ENCODE measurements at regions not wholly inside any gene's neighbourhood (a gene's known extent, or its start where the extent isn't known, plus 50 kb on each side); places are given as distances from the start of the nearest gene placed in this dataset.
"Not testable (repeated sequence)": the region's sequence is repeated elsewhere in the genome, so short reads cannot be mapped to it uniquely, and the experiment has no call there.

DNA sequence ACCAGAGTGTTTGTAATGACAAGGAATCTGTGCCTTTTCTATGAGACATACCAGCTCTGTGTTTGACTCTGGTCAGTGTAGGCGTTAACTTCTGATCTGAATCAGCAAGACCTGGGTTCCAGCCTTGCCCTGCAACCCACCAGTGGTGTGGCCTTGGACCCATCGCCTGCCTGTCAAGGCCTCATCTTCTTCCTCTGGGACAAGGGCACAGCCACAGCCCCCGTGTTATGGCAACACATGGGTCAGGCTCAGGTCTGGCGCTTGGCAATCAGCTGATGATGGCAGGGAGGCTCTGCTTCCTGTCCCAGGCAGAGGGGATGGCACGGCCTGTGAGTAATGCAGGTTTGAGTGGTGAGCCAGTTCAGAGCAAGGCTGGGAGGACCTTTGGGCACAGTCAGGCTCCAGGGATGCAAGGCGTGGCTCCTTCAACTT, 69.1 kb upstream of the PLGLB2 start:
- not testable (repeated sequence) for DNase-seq (ENCODE audit: low spot score)

DNA sequence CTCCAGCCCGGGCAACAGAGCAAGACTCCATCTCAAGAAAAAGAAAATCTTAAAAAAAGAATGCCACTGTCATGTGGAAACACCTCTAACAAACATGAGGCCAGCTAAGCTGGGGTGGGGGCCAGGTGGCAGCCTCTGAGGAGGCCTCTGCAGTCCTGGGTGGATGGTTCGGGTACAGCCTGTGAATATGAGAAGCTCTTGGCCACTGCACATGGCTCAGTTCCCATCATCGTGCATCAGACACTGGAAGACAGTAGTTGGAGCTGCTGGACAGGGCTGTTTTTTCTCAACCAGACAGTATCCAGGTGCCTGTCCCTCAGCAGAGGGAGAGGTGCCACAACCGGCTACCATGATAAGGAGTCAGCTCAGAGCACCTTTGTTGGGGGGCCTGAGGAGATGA, 67.9 kb upstream of the PLGLB2 start:
- DNase-seq (ENCODE audit: low spot score): not testable (repeated sequence)

DNA sequence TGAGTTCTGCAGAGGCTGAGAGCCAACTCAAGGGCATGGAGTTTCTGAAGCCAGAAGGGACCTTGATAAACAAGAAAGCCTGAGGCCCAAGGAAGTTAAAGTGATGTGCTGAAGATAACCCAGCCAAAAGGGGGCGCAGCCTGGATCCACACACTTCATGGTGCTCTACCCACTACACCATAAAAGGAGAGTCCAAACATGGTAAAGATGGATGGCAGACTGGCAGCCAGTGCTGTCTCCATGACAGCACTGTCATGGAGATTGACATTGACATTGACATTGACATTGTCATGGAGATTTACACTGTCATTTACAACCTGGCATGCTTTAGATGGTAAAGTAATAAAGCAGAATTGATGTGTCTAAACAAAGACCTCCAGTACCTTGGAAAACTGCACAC, 67.2 kb upstream of the PLGLB2 start:
- DNase-seq (ENCODE audit: low spot score): not testable (repeated sequence)

DNA sequence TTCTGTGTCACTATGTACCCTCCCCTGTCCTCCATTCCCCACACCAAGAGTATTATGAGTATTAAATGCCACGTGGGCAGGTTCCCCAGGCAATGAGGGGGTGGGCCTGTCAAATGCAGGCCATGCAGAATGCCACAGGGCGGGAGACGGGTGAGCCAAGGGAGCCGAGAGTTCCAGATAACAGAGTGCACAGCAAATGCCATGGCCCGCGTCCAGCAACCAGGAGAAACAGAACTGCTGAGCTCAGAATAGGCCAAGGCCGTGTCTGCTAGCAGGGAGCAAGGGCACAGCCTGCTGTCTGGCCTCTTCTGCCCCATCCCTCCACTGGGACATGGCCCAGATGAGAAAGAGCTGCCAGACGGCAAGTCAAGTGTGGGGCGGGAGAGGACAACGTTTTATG, 64.4 kb upstream of the PLGLB2 start:
- not testable (repeated sequence) for DNase-seq (ENCODE audit: low spot score)

DNA sequence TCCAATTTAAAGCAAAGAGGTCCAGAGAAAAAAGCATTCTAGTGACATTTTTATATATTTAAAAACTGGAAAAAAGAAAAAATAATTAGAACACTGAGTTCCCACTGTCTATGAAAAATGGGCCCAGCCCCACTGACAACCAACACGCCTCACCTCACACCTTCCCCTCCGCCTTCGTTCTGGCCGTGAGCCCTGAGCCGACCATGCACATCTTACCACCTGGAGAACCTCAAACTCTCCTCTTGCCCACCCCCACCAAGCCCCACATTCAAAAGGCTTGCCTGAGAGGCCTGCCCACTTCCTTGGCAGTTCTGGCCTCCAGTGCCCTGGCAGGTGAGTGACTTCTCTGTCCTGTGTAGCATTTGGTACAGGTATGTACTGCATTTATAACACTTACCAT, 63.9 kb upstream of the PLGLB2 start:
- DNase-seq (ENCODE audit: low spot score): not testable (repeated sequence)

DNA sequence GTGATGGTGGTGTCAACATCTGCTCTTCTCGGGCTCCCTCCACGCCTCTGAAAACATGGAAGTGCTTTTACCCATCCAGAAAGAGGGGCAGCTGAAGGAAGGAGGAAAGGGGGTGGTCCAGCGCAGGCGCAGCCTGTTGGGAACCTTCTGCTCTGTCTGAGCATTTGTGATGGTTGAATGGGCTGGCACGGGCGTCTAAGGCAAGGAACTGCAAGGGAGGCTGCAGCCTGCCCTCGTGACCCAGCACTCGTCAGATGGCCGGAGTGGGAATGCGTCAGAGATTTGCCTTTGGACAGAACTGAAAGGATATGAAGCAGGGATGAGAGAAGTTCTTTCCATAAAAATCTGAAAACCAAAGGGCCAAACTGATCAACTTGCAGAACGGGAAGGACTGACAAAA, 62.3 kb upstream of the PLGLB2 start:
- not testable (repeated sequence) for DNase-seq (ENCODE audit: low spot score)

DNA sequence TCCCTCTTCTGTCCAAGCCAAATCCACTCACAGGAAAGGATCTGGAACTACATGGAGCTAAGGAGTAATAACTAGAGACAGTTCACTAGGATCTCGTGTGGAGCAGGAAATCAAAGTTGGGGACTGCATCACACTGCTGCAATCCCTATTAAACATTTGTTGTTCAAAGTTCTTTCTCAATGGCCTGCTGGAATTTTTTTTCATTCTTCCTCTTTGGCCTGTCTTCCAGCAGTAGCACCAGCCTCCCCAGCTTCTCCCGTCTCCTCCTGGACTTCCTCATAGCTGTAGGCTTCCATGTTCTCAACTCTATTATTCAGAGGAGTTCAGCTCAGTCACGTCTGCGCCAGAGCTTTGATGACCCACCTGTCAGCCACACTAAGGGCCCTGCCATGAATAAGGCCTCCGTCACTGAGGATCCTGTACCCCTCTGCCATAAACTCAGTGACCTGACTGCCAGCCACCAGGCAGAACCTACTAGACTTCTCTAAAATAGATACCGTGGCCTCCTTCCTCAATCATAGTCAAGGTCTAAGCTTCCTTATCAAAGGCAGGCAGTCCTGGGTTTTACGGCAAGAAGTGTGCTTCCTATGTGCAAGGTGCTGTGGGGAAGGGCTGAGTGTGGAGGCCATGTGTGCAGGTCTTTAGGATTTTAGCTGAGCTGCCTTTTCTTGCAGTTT, 60.9 kb upstream of the PLGLB2 start:
- not testable (repeated sequence) for DNase-seq (ENCODE audit: low spot score)

DNA sequence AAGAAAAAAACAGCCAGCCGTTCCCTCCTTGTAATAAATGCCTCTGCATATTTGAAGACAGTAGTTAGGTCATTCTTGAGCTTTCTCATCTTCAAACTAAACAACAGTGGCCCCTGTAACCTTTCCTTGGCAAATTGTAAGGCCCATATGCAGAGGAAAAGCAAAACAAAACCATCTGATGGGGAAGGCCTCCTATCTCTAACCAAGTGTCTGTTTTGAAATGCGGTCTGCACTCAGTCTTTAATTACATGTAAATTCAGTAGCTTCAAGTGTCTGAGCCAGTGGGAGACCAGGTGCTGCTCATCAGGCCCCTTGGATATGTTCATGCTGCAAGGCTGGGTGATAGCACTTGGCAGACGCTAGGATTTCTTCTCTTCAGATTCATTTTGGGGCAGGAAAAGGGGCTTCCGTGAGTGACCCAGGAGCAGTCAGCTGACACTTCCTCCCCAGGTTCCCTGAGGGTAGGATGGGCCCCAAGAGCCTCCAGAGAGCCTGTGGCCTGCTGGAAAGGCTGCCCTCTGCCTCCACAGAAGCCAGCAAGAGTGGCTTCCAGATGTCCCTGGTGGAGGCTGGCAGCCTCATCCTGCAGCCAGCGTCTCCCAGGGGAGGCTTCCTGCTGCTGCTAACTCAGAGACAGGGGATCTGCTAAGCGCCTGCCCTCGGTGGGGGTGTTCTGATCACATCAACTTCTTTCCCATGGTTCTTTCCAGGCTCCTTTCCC, 60.2 kb upstream of the PLGLB2 start:
- DNase-seq (ENCODE audit: low spot score): not testable (repeated sequence)

DNA sequence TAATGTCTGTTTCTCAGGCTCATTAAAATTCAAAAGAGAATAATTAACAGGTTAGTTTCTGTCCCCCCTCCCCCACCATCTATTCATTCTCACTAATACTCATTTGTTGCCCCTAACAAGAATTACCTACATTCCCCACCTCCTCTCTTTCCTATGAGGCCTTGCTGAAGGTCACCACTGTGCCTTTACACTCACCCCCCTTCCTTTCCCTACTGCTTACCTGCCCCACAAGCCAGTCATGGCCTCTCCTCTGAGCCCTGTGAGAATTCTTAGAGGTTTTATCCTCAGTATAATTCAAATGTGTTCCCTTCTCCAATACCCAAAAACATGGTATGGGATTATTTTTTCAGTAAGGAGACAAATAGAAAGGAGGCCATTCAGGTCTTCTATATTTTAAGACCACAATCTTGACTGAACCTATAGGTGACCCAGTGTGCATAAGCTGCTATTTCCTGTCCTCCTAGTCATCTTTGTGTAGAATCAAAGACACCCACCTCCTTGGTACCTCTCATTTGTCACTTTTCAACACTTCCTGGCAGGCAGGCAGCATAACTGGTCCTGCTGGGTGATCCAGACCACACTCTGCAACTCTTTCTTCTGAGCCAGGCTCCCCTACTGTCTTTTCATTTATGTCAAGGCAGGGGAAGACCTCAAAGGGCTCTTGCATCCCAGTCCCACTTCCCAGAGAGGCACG, 55.8 kb upstream of the PLGLB2 start:
- DNase-seq (ENCODE audit: low spot score): not testable (repeated sequence)

DNA sequence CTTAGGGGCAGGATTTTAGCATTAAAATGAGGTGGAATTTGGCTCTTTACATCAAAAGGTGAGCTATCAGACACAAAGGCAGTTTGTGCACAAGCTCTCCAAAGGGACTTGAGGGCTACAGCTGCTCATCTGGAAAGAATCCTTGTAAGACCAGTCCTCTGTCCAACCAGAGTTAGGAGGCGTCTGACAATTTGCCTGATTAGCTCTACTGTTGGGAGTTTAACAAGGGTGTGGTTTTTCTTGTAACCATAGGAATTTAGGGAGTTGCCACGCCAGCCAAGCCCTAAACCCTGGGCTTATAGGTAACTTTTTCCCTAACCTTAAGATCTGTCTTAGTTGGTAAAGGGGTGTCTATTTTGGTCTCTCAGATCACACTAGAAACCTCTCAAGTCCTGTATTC, 55.0 kb upstream of the PLGLB2 start:
- DNase-seq (ENCODE audit: low spot score): not testable (repeated sequence)

DNA sequence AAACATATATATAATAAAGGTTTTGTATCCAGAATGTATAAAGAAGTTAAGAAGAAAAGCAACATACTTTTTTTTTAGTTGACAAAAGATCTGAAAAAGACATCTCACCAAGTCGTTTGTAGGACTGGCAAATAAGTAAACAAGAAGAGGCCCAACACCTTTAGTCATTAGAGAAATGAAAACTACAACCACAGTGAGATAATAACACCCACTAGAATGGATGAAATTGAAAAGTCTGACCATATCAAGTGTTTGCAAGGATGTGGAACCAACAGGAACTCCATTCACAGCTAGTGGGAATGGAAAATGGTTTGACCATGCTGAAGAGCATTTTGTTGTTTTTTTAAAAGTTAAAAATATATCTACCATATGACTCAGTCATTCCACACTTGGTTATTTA, 54.0 kb upstream of the PLGLB2 start:
- DNase-seq (ENCODE audit: low spot score): not testable (repeated sequence)

DNA sequence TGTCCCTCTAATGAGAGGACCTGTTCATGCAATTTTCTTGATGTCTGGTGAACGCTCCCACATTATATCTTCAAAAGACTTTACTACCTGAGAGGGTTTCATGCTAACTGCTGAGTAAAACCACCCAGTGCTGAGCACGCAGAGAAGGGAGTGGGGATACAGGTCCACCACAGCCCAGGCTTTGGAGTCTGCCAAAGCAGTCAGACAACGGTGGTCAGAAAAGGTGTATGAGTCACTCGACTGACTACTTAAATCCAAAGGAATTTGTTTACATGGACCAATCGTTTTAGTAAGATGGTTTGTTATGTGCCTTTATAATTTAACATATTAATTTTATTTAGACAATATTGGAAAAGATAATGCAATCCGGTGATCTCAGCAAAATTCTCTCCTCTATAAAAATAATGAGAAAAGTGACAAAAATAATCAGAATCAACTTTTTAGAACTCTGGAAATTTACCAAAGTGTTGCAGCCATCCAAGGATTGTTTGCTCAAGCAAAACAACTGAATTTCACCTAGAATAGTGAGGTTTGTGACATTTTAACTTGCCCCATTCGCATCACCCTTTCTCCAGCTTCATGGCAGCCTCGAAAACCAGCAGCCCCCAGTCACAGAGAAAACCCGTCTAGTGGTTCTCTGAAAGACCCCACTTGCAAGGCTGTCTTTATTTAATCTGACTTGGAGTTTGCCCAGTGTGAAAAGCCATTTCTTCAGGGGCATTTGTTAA, 52.1 kb upstream of the PLGLB2 start:
- DNase-seq (ENCODE audit: low spot score): not testable (repeated sequence)

Data from CD4-positive, alpha-beta T cell treated with Interleukin-15 for 4 hours (primary cell).